HG03521 (cell line): ENCODE measurements at regions not wholly inside any gene's neighbourhood (a gene's known extent, or its start where the extent isn't known, plus 50 kb on each side); places are given as distances from the start of the nearest gene placed in this dataset.
"Not testable (repeated sequence)": the region's sequence is repeated elsewhere in the genome, so short reads cannot be mapped to it uniquely, and the experiment has no call there.

ENCODE experiments used
- ATAC-seq: cut with Tn5 transposase; IDR thresholded peaks from one replicate; pipeline ENCODE4 v1.9.1; 2021; ENCODE audit warnings: mild to moderate bottlenecking, moderate library complexity; ENCODE audit not compliant: unreplicated experiment

- no peak for ATAC-seq
Measured at GRCh38 chr20:12715991-12716680, 292.6 kb upstream of the SPTLC3 start.

DNA sequence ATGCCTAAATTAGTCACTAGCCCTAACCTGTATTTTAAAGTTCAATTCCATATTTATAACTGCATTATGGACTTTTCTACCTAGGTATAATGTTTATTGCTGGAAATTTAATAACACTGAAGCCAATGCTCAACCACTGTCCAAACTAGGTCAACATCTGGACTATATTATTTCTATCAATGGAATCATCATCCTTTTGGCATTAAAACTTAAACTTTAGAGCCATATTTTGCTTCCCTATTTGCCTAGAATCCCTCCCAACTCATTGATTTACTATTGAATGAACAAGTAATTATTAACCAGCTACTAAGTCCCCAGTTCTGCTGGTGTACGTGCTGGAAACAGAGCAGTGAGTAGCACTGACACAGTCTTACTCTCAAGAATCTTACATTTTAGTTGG, 291.7 kb upstream of the SPTLC3 start:
- ATAC-seq, result no peak

GRCh38 chr20:12718619-12719018, 290.2 kb upstream of the SPTLC3 start:
- ATAC-seq, result no peak

GRCh38 chr20:12721636-12722035, 287.1 kb upstream of the SPTLC3 start:
- no peak for ATAC-seq

- ATAC-seq, result no peak
Measured at GRCh38 chr20:12722091-12722490, 286.7 kb upstream of the SPTLC3 start.

- no peak for ATAC-seq
Measured at GRCh38 chr20:12723811-12724210, 285.0 kb upstream of the SPTLC3 start.

DNA sequence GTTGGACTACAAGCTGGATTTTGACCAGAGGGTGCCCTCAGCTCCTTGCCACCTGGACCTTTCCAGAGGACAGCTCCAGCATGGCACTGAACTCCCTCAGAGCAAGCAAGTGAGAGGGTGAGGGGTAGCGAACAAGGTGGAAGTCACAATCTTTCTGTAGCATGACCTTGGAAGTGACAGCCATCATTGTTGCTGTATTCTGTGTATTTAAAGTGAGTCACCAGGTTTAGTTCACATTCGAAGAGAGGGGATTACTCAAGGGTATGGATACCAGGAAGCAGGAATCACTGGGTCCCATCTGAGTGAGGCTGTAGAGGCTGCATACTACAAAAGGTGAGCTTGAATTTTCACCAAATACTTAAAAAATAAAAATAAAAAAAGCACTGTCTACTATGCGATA, 280.0 kb upstream of the SPTLC3 start:
- ATAC-seq, result no peak

- ATAC-seq, result no peak
Measured at GRCh38 chr20:12729326-12729725, 279.4 kb upstream of the SPTLC3 start.

GRCh38 chr20:12733811-12734210, 275.0 kb upstream of the SPTLC3 start:
- no peak for ATAC-seq

- no peak for ATAC-seq
Measured at GRCh38 chr20:12737497-12737896, 271.3 kb upstream of the SPTLC3 start.

GRCh38 chr20:12737900-12738299, 270.9 kb upstream of the SPTLC3 start:
- ATAC-seq, result no peak

DNA sequence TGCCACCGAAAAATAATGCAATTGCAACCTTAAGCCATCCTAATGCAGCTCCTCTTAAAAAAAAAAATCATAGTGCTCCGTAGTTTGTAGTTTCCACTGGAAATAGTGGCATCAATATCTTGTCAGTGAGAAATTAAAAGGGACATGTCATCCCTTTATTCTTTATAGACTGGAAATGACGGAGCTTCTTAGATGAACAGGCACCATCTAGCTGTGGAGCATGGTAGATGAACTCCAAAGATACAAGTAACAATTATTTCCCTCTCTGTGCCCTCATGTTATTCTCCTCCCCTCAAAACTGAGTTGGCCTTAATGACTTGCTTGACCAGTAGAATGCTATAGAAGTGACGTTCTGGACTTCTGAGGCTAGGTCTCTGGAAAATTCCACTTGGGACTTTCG, 268.1 kb upstream of the SPTLC3 start:
- no peak for ATAC-seq

- ATAC-seq, result no peak
Measured at GRCh38 chr20:12744037-12744436, 264.7 kb upstream of the SPTLC3 start.

DNA sequence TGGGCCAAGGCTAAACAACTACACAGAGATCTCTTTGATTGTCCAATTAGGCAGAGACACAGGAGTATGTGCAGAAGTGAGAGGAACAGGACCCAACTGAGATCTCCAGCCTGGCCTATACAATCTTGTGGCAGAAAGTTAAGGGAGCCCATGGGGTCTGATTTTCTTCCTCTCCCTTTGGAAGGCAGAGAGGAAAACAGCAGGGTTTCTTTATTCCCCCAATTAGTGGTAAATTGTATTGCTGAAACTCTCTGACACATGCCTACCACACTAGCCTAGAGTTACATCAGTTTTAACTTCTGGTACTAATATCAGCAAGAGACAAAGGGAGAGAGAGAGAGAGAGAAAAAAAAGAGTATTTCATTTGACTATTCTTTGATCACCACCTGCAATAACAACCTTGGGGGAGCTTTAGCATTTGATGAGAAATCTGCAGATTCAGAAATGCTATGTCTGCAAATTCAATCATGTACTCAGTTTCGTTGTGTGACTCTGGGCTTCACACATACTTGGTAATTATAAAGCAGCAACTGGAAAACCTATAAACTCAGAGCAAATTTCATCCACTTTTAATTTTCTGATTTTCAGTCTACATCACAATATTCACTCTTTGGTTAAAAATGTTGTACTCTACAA, 260.3 kb upstream of the SPTLC3 start:
- ATAC-seq, result no peak

GRCh38 chr20:12750221-12750620, 258.6 kb upstream of the SPTLC3 start:
- no peak for ATAC-seq

GRCh38 chr20:12752900-12753693, 255.7 kb upstream of the SPTLC3 start:
- not testable (repeated sequence) for ATAC-seq

- not testable (repeated sequence) for ATAC-seq
Measured at GRCh38 chr20:12753742-12754141, 255.0 kb upstream of the SPTLC3 start.

DNA sequence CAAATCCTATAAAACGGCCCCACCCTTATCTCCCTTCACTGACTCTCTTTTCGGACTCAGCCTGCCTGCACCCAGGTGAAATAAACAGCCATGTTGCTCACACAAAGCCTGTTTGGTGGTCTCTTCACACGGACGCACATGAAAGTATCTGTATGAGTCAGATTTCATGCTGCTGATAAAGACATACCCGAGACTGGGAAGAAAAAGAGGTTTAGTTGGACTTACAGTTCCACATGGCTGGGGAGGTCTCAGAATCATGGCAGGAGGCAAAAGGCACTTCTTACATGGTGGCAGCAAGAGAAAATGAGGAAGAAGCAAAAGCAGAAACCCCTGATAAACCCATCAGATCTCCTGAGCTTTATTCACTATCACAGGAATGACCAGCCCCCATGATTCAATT, 249.3 kb upstream of the SPTLC3 start:
- not testable (repeated sequence) for ATAC-seq

DNA sequence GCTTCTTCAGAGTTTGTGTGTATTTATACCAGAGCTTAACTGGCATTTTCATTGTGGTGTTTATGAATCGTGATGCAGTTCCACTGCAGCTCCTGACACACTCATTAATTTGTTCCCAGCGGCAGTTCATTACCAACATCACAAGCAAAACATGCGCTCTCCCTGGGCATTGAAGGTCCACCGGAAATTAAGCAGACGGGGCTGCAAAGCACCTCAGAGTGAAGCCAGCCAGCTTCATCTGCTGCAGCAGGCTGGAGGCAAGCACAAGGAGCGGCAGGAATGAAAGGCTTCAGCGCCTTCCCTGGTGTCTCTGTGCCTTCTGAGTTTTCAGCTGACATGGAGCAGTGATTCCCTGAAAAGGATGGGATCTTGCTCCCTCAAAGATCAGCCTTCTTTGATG, 246.0 kb upstream of the SPTLC3 start:
- ATAC-seq, result no peak

- no peak for ATAC-seq
Measured at GRCh38 chr20:12763406-12763805, 245.4 kb upstream of the SPTLC3 start.

DNA sequence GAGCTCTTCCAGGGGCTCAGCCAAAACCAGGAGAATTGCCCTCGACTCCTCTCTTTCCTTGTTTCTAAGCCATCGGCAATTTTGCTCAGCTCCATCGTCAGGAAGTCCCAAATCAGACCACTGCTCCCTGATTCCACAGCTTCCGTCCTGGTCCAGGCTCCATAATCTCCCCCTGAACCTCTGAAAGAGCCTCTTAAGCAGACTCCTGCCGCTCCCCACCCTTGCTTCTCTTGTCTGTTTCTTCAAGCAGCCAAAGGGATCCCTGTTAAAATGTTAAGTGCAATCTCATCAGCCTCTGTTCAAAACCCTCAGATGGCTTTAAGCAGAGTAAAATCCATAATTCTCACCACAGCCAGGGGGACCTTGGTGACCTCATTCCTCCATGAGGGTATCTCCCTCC, 244.7 kb upstream of the SPTLC3 start:
- no peak for ATAC-seq

DNA sequence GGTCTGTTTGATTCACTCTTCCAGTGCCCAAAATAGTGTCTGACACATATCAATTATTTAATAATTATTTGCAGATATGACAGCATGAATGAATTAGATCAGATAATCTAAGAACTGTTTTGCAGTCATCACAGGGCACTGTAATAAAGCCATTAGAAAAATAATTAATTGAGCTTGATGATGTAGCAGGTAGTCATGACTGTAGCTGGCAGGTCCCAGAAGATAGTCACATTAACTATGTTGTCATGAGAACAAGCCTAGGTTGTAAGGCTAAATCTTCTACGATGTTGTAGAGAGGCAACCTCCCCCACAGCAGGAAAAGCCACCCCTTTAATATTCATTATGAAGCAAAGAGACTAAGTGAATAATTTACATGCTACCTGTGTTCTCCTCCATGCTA, 243.9 kb upstream of the SPTLC3 start:
- ATAC-seq, result no peak
